ENCODE measurements at regions not wholly inside any gene's neighbourhood (a gene's known extent, or its start where the extent isn't known, plus 50 kb on each side); places are given as distances from the start of the nearest gene placed in this dataset.

DNA sequence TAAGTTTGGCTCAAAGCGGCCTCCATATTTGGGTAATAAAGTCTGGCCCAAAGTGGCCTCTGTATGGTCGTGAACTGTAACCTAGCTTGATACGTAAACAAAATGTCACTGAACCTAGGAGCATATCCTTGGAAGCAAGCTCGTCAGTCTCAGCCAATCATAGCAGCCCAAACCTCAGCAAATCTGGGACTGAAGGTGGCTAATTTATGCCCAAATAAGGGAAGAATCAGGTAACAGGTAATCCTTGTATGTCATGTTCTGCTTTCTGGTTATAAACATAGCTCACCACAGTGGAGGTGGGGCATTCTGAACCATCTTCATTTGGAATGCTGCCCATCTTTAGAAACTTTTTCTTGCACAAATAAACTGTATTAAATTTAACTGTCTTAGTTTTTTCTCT is 281.1 kb downstream of the TTLL7 start:
- intact Hi-C loops (cut with DNase I; ENCODE audit: low total_unique reads) = no loop called here

GRCh38 chr1:83716641-83717040 is 282.3 kb downstream of the TTLL7 start:
- H3K27me3 ChIP-seq = no peaks in the 10 kb centered on the region
- H3K4me3 ChIP-seq = no peak overlapping the region
- no peak overlapping the region for H3K27ac ChIP-seq
- intact Hi-C loops (cut with DNase I; ENCODE audit: low total_unique reads) = no loop called here
- H3K9me3 ChIP-seq = no peaks in the 10 kb centered on the region
- no peak for TF ChIP-seq POLR2A (IDR thresholded peaks at IDR 0.05)
- TF ChIP-seq, protein P1, sequence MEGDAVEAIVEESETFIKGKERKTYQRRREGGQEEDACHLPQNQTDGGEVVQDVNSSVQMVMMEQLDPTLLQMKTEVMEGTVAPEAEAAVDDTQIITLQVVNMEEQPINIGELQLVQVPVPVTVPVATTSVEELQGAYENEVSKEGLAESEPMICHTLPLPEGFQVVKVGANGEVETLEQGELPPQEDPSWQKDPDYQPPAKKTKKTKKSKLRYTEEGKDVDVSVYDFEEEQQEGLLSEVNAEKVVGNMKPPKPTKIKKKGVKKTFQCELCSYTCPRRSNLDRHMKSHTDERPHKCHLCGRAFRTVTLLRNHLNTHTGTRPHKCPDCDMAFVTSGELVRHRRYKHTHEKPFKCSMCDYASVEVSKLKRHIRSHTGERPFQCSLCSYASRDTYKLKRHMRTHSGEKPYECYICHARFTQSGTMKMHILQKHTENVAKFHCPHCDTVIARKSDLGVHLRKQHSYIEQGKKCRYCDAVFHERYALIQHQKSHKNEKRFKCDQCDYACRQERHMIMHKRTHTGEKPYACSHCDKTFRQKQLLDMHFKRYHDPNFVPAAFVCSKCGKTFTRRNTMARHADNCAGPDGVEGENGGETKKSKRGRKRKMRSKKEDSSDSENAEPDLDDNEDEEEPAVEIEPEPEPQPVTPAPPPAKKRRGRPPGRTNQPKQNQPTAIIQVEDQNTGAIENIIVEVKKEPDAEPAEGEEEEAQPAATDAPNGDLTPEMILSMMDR (IDR thresholded peaks at IDR 0.05) = no peak
- H3K4me1 ChIP-seq = no peaks in the 10 kb centered on the region
- DNase-seq = no peak
- no peaks in the 10 kb centered on the region for H3K36me3 ChIP-seq

More for the DNA sequence above, 281.1 kb downstream of the TTLL7 start:
- H3K9me3 ChIP-seq = no peaks in the 10 kb centered on the region
- TF ChIP-seq POLR2A (IDR thresholded peaks at IDR 0.05) = no peak
- TF ChIP-seq, protein P1 (IDR thresholded peaks at IDR 0.05) = no peak
- no peak overlapping the region for H3K4me3 ChIP-seq
- no peak overlapping the region for H3K27ac ChIP-seq
- no peaks in the 10 kb centered on the region for H3K27me3 ChIP-seq
- H3K36me3 ChIP-seq = no peaks in the 10 kb centered on the region
- no peak for DNase-seq
- H3K4me1 ChIP-seq = no peaks in the 10 kb centered on the region

DNA sequence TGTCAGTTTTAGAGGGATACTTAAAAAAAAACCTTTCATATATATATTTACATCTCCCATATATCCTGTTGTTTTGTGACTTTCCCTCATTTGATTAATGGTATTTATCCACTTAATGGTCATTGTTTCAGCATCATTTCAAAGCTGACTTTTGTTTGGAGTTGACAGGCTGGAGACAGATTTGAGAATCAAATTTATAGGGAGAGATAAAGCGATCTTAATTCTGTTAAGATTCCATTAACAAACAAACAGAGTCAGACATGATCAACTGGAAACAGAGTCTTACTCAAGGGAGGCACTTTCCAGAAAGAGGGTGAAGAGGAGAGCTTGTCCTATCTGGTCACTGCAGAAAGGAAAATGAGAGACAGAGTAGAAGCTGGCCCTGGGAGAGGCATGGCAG is 283.4 kb downstream of the TTLL7 start:
- intact Hi-C loops (cut with DNase I; ENCODE audit: low total_unique reads) = no loop called here

DNA sequence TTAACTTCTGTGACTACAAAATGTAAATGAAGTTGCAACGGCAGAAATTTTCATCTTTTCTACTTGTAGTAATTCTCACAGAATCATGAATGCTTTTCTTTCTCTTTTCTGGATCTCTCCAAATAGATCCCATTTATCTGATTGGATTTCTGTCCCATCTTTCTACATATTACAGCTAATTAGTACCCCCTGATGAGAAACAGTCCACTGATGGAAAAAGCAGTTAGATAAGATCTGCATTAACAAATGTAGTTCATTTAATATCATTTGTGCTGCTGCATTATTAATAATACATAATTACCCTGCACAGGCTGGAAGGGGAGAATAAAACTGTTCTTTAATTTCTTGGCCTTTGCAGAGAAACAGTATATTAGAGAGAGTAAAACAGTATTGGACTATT is 289.3 kb downstream of the TTLL7 start:
- no peaks in the 10 kb centered on the region for H3K4me1 ChIP-seq
- no peak overlapping the region for H3K27ac ChIP-seq
- intact Hi-C loops (cut with DNase I; ENCODE audit: low total_unique reads) = no loop called here
- no peak for DNase-seq
- no peak overlapping the region for H3K4me3 ChIP-seq
- TF ChIP-seq, protein P1 (IDR thresholded peaks at IDR 0.05) = no peak
- TF ChIP-seq POLR2A (IDR thresholded peaks at IDR 0.05) = no peak
- no peaks in the 10 kb centered on the region for H3K27me3 ChIP-seq
- no peaks in the 10 kb centered on the region for H3K9me3 ChIP-seq
- H3K36me3 ChIP-seq = no peaks in the 10 kb centered on the region

More for the DNA sequence above, 283.4 kb downstream of the TTLL7 start:
- no peak for DNase-seq
- H3K27me3 ChIP-seq = no peaks in the 10 kb centered on the region
- no peak overlapping the region for H3K4me3 ChIP-seq
- H3K9me3 ChIP-seq = no peaks in the 10 kb centered on the region
- TF ChIP-seq POLR2A (IDR thresholded peaks at IDR 0.05) = no peak
- TF ChIP-seq, protein P1 (IDR thresholded peaks at IDR 0.05) = no peak
- H3K4me1 ChIP-seq = no peaks in the 10 kb centered on the region
- no peaks in the 10 kb centered on the region for H3K36me3 ChIP-seq
- H3K27ac ChIP-seq = no peak overlapping the region

- Histone ChIP-seq H3K4me3 (no peak overlapping the region), H3K27me3 (no peaks in the 10 kb centered on the region), H3K36me3 (no peaks in the 10 kb centered on the region), H3K27ac (no peak overlapping the region), H3K9me3 (no peaks in the 10 kb centered on the region), H3K4me1 (no peaks in the 10 kb centered on the region)
- intact Hi-C loops (cut with DNase I; ENCODE audit: low total_unique reads) = no loop called here
- no peak for TF ChIP-seq POLR2A (IDR thresholded peaks at IDR 0.05)
- TF ChIP-seq, protein P1 (IDR thresholded peaks at IDR 0.05) = no peak
- DNase-seq = no peak
Measured at GRCh38 chr1:83706354-83706938, 292.5 kb downstream of the TTLL7 start.

Measured in uterus (tissue), 3 donors.